Kidney epithelial cell (primary cell): ENCODE measurements at regions not wholly inside any gene's neighbourhood (a gene's known extent, or its start where the extent isn't known, plus 50 kb on each side); places are given as distances from the start of the nearest gene placed in this dataset.

ENCODE experiments used
- DNase-seq: peaks from one replicate; pipeline ENCODE4 v3.0.0-alpha.2; 2010; ENCODE audit warnings: low read depth
- H3K27me3 ChIP-seq: 2 replicates; pipeline ENCODE4 v1.6.0; 2011; ENCODE audit warnings: low read length; ENCODE audit not compliant: control insufficient read depth, insufficient read depth
- H3K36me3 ChIP-seq: 2 replicates; pipeline ENCODE4 v1.5.1; 2011; ENCODE audit warnings: low read length; ENCODE audit not compliant: control insufficient read depth, insufficient read depth
- H3K4me3 ChIP-seq: 2 replicates; pipeline ENCODE4 v1.5.1; 2011; ENCODE audit warnings: low read depth, mild to moderate bottlenecking, control low read depth, low read length
- CTCF ChIP-seq: IDR thresholded peaks from 2 replicates; pipeline ENCODE4 v1.5.1; 2011; ENCODE audit warnings: mild to moderate bottlenecking, moderate library complexity, low read length, control low read depth, inconsistent platforms; ENCODE audit not compliant: insufficient read depth, poor library complexity, severe bottlenecking

DNA sequence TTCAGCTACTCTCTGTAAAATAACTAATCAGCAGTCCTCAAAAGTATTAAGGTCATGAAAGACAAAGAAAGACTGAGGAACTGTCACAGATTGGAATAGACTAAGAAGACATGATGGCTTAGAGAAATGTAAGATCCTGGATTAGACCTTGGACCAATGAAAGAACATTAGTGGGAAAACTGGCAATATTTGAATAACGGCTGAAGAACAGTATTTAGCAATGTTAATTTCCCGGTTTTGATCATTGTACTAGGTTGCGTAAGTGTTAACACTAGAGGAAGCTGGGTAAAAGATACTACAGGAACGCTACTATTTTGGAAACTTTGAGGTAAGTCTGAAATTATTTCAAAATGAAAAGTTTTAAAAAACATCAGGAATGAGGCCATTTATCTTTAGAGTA lies 98.8 kb upstream of the RESF1 start:
- H3K27me3 ChIP-seq = no peaks in the 10 kb centered on the region
- H3K4me3 ChIP-seq = no peak overlapping the region
- DNase-seq = no peak
- no peaks in the 10 kb centered on the region for H3K36me3 ChIP-seq
- no peak for TF ChIP-seq CTCF

- Histone ChIP-seq H3K4me3 (no peak overlapping the region), H3K36me3 (no peaks in the 10 kb centered on the region), H3K27me3 (no peaks in the 10 kb centered on the region)
- DNase-seq = no peak
- no peak for TF ChIP-seq CTCF
Measured at GRCh38 chr12:31859232-31859977, 99.8 kb upstream of the RESF1 start.

- Histone ChIP-seq H3K27me3 (no peaks in the 10 kb centered on the region), H3K4me3 (no peak overlapping the region), H3K36me3 (no peaks in the 10 kb centered on the region)
- TF ChIP-seq CTCF = no peak
- no peak for DNase-seq
Measured at GRCh38 chr12:31855427-31855826, 103.8 kb upstream of the RESF1 start.

DNA sequence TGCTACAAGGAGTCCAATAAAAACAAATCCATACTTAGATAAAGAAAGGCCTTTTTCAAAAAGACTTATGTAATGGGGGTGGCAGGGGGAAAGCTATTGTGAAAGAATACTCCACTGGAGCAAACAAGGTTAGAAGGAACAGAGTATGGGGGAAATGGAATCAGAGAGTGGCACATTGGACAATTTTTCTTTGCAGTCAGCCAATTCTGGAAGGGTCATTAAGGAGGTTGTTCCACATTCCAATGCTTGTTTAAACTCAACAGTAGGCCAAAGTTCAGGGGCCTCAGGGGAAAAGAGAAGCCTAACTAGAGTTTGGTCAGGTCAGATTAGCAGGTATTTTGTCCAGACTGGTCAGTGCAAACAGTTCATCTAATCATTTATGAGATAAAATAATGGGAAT lies 105.2 kb upstream of the RESF1 start:
- no peak overlapping the region for H3K4me3 ChIP-seq
- H3K36me3 ChIP-seq = no peaks in the 10 kb centered on the region
- no peaks in the 10 kb centered on the region for H3K27me3 ChIP-seq
- TF ChIP-seq CTCF = no peak
- DNase-seq = no peak

GRCh38 chr12:31853520-31853919 lies 105.7 kb upstream of the RESF1 start:
- DNase-seq = no peak
- no peak for TF ChIP-seq CTCF

GRCh38 chr12:31850268-31850667 lies 108.9 kb upstream of the RESF1 start:
- DNase-seq = no peak
- TF ChIP-seq CTCF = no peak

More at GRCh38 chr12:31853520-31853919, 105.7 kb upstream of the RESF1 start:
- no peaks in the 10 kb centered on the region for H3K36me3 ChIP-seq
- no peak overlapping the region for H3K4me3 ChIP-seq
- no peaks in the 10 kb centered on the region for H3K27me3 ChIP-seq

More at GRCh38 chr12:31850268-31850667, 108.9 kb upstream of the RESF1 start:
- no peak overlapping the region for H3K4me3 ChIP-seq
- H3K27me3 ChIP-seq = no peaks in the 10 kb centered on the region
- H3K36me3 ChIP-seq = no peaks in the 10 kb centered on the region
